HG02973 (cell line): ENCODE measurements at regions not wholly inside any gene's neighbourhood (a gene's known extent, or its start where the extent isn't known, plus 50 kb on each side); places are given as distances from the start of the nearest gene placed in this dataset.
A peak's percentile ranks its signal among the peaks of the same experiment; 100 is the strongest.
"Not testable (repeated sequence)": the region's sequence is repeated elsewhere in the genome, so short reads cannot be mapped to it uniquely, and the experiment has no call there.

Experiments
- ATAC-seq: cut with Tn5 transposase; IDR thresholded peaks from one replicate; pipeline ENCODE4 v1.9.1; 2021; ENCODE audit warnings: moderate library complexity; ENCODE audit not compliant: unreplicated experiment

DNA sequence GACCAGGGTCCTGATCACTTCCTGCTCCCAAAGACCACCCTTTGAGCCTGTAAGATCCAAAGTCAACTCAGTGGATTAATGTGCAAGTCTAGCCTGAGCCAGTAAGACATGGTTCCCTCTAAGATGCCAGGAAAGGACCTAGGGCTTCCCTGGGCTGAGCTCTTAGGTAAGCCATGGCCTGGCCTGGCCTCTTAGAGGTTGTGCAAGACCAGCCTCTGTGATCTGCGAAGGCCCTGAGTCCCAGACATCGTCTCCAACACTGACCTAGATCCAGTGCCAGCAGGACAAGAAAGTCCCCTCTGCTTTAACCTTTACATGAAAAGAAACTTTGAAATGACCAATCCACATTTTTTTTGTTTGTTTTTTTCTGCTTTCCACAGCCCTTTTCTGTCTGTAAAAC is 73.6 kb upstream of the CYP1B1 start:
- no peak for ATAC-seq

DNA sequence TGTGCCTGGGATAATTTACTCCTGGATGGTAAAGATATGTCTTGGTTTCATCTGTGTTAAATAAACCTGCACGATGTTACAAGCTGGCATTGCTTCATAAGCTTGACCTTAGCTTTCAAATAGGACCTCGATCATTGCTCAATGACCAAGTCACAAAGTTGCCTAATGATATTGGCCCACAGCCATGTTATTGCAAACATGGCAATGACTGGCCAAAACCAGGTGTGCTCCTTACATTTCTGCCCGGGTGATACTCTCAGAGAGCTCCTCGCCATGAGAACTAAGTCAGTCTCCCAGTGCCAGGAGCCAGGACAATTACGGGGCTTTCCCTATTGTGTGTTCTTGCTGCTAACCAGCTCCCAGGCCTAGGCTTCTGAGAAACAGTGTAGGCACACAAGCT is 72.5 kb upstream of the CYP1B1 start:
- ATAC-seq: no peak

DNA sequence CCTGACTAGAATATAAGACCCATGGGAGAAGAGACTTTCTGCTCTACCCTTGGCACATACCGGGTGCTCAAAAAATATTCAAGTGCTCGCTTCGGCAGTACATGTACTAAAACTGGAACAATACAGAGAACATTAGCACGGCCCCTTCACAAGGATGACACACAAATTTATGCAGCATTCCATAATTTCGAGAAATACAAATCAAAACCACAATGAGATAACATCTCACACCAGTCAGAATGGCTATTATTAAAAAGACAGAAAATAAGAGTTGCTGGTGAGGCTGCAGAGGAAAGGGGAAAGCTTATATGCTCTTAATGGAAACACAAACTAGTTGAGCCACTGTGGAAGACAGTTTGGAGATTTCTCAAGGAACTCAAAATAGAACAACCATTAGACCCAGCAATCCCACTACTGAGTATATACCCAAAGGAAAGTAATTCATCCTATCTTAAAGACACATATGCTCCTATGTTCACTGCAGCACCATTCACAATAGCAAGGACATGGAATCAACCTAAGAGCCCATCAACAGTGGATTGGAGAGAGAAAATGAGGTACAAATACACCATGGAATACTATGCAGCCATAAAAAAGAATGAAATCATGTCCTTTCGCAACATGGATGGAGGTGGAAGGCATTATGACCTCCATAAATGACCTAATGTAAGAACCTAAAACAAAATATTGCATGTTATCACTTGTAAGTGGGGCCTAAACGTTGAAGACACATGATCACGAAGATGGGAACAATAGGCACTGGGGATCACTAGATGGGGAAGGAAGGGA is 71.6 kb upstream of the CYP1B1 start:
- peak; percentile 23 for ATAC-seq

DNA sequence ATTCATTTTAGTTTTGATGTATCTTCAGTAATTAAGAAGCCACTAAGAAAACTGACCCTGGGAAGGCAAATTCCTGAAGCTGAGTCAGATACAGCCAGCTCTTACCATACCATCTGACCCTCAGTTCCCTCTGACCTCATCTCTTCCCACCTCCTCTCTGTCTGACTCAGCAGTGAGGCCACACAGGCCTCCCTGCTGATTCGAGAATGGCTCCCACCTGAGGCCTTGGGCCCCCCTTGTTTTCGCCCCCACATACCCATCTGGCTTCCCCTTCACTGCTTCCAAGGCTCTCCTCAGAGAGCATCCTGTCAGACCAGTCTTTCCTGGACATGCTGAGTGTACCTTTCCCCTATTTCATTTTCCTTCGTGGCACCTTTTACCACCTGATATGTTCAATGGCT is 71.0 kb upstream of the CYP1B1 start:
- peak; percentile 81 for ATAC-seq

DNA sequence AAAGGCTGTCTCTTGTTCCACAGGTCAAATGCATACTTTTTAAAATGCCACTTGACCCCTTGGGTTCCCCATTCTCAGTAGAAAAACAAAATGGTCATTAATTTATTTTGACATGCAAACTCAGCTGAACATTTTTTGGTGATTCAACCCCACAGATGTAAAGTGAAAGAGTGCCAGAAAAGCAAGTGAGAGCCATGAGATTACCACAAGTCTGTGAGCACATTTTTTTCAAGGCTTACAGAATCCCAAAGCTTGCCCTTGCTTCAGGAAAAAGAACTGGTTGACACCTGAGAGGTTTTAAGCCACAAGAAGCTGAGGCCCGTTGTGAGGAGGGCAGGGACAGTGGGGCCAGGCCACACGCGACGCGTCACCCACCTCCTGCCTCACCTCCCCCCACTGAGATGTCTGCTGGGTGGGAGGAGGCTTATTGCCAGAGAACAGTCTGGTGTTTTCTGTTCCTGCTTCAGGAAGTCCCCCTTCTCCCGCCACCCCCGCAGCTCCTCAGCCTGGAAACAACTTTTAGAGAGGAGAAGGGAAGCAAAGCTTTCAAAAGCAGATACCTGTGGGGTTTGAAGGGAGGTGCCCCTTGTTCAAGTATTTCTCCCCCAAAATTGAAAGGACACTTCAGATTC is 70.4 kb upstream of the CYP1B1 start:
- ATAC-seq: peak; percentile 61

DNA sequence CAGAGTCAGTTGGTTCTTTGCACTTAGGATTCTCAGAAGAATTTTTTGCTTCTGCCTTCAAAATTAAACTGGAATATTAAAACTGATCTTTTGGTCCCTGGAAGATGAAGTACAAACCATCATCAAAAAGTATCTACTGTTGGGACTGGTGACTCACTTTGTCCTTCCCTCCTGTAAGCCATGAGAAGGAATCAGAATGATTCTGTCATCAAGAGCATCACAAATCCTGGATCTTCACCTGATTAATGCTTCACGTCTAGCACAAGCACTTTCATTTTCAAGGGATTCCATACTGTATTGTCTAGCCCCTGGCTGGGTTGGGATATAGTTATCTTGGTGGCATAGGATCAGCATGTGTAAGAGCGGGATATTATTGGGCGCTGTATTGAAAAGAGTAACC is 69.3 kb upstream of the CYP1B1 start:
- no peak for ATAC-seq

DNA sequence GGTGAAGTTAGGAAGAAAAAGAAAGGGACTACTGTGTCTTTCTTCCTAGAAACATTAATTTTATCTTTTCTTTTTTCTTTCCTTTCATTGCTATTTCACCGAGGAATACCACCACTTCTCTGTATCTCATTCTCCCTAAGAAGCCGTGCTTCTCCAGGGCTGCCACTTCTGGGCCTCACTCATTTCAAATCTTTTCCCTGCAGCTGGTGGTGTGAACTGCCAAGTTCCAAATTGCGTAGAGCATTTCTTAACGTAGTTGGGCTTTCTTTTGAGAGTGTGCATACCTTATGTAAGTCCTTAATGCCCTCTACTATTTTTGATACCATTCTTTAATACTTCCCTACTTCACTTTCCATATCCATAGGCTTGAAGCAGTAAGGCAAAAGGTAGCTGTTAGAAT is 66.7 kb upstream of the CYP1B1 start:
- ATAC-seq: no peak

DNA sequence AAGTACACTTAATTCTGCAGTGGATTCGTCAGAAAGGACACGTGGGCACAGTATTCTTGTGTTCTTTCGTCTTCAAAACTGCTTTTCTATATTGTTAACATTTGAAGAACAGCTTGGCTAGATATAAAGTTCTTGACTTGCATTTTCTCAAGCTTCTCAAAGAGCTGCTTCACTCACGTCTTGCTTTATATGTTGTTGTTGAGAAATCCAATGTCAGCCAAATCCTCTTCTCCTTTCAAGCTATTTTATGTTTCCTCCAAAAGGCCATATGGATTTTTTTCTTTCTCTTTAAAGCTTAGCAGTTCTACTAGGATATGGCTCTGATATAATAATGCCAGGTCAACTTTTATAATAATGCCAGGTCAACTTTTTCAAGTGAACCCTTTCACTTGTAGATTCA is 65.5 kb upstream of the CYP1B1 start:
- no peak for ATAC-seq

DNA sequence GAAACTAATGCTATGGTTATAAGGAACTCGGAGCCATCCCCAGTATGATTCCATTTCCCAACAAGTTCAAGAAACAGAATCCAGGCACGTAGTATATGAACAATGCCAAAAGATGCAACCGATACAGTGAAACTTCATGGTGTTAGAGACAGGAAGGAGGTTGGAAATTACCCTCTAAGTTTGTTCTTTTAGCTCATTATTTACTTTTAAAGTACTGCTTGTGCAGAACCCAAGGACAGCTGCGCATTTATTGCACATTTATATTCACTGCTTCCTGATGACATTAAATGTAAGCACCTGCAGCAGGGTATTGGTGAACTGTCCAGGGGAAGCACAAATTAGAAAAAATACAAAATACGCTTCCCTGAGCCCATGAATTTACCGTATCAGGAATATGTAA is 63.0 kb upstream of the CYP1B1 start:
- ATAC-seq: no peak

DNA sequence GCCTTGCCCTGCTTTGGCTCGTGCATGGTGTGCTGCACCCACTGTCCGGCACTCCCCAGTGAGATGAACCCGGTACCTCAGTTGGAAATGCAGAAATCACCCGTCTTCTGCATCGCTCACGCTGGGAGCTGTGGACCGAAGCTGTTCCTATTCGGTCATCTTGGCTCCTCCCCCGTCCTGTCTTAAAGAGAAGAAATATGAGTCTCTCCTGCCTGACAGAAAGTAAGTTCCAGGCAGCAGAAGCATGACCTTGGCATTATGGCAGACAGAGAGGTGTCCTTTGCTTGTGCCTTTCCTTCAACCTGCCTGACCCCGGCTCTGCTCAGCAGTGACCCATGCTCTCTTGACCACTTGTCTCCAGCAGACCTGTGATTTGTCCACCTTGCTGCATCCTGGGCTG is 62.5 kb upstream of the CYP1B1 start:
- ATAC-seq: no peak

DNA sequence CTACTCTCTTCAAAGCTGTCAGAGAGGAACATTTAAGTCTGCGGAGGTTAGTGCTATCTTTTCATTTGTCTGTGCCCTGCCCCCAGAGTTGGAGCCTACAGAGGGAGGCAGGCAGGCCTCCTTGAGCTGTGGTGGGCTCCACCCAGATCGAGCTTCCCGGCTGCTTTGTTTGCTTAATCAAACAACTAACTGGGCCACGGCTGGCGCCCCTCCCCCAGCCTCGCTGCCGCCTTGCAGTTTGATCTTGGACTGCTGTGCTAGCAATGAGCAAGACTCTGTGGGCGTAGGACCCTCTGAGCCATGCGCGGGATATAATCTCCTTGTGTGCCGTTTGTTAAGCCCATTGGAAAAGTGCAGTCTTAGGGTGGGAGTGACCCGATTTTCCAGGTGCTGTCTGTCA is 62.0 kb upstream of the CYP1B1 start:
- not testable (repeated sequence) for ATAC-seq

DNA sequence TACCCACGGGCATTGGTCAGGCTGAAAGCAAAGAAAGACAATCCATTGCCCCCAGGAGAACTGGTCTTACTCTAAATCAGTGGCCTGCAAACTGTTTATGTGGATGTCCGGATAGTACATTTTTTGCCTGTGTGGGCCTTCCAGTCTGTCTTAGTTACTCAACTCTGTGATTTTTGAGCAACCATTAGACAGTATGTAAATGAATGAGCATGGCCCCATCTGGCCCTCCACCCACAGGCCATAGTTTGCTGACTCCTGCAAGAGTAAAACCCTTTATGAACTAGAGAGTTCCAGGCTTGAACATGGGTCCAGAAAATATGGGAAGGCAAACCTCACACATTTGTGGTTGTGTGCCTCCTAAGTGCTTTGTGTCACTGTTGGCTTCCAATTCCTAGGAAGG is 55.7 kb upstream of the CYP1B1 start:
- ATAC-seq: no peak

DNA sequence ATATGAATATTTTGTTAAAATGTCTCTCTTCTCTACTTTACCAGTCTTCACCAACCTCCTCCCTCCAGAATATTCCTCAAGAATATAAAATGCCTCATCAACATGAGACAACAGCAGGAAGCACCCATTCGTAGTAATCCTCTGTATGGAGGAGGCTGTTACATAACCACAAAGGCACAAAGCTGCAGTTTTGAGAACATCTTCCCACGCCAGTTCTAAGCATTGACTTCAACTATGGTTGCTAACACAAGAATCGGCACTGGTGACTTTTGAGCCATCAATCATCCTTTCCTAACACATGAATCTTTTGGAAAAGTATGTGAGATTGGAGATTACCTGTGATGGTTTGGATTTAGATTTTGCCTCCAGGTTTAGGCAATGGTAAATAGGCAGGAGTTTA is 54.9 kb upstream of the CYP1B1 start:
- no peak for ATAC-seq

DNA sequence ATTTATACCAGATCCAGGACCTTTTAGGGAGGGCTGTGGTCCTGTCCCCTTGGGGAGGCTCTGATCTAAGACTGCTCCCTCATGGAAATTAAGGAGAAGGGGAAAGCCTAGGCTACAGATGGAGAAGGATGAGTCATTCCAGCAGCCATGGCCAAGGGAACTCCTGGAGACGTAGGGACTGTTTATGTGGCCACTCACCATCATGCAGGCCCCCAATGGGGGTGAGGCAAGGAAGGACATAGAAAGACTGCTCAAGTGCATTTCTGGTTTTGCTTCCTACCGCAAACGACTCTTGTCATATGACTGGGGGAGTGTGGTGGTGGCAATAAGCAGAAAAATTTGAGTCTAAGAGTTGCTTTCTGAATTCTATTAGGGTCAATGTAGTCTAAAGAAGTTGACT is 54.0 kb upstream of the CYP1B1 start:
- ATAC-seq: no peak

DNA sequence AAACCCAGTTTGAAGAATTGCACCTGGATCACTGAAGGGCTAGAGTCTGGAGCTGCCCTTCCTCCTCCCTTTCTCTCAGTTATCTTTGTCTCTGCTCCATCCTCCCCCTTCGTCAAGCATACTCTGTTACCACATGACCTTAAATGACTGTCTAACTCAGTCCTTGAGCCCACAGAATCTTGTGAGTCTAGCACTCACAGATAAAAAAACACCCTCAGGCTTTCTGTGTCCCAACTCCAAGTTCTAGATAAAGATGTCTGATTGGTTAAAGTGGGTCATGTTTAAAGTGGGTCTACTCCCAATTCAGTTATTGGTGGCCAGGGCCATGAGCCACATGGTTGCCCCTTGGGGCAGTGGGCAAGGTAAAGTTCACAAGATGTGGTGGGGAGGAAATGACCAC is 53.5 kb upstream of the CYP1B1 start:
- no peak for ATAC-seq

DNA sequence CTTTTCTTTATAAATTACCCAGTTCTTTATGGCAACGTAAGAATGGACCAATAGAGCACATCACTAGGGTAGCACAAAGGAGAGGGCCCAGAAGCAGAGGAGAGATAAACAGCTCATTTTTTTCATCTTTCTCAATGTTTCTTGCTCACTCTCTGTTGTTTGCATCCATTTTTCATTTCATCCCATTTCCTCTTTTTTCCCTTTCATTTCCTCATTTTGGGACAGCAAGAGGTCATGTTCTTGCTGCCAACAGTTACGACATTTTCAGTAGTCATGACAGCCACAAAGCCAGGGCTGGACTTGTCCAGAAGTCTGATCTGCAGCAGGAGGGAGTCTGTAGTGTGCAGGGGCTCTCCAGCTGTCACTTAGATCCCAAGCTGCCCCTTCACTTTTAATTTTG is 52.7 kb upstream of the CYP1B1 start:
- ATAC-seq: peak; percentile 78

DNA sequence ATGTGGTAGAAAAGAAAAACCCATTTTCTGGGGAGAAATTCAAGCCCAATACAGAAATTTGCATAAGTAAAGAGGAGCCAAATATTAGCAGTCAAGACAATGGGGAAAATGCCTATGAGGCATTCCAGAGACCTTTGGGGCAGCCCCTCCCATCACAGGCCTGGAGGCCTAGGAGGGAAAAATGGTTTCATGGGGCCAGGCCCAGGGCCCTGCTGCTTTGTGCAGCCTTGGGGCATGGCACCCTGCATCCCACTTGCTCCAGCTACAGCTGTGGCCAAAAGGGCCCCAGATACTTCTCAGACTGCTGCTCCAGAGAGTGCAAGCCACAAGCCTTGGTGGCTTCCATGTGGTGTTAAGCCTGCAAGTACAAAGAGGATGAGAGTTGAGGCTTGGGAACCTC is 51.3 kb upstream of the CYP1B1 start:
- no peak for ATAC-seq

DNA sequence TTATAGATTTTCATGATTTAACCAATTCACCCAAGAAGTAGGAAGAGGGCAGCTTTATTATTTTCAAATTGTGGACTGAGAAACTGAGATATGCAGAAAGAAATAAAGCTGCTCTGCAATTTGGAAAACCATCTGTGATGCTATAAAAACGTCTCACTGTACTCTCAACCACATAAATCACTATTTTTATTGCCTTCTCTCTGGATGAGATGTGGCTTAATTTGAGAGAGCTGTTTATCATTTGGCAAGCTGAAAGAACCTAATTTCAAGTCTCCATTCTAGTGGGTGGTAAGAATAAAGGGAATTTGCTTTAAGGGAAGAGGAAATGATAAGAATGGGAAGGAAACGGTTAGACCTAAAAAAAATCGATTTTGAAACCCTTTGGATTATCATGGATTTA is 49.9 kb upstream of the CYP1B1 start:
- no peak for ATAC-seq
